M059J (cell line): ENCODE measurements at regions not wholly inside any gene's neighbourhood (a gene's known extent, or its start where the extent isn't known, plus 50 kb on each side); places are given as distances from the start of the nearest gene placed in this dataset.
"Not testable (repeated sequence)": the region's sequence is repeated elsewhere in the genome, so short reads cannot be mapped to it uniquely, and the experiment has no call there.

ENCODE experiments used
- DNase-seq: peaks from one replicate; pipeline ENCODE4 v3.0.0-alpha.2; 2012; ENCODE audit warnings: low read depth

DNA sequence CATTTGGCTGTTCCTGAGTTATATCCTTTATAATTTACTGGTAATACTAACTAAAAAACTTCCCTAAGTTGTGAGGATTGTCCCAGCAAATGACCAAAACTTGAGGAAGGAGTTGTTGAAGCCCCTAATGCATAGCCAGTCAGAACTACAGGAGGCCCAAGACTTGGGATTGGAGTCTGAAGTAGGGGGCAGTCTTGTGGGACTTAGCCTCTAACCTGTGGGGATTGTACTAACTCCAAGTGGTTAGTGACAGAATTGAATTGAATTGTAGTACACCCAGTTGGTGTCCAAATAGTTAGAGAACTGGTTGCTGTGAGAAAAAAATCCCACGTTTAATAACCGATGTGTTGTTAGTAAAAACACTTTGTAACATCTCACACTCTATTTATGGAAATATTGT lies 1506.3 kb downstream of the ADGRL3 start:
- DNase-seq, result no peak

DNA sequence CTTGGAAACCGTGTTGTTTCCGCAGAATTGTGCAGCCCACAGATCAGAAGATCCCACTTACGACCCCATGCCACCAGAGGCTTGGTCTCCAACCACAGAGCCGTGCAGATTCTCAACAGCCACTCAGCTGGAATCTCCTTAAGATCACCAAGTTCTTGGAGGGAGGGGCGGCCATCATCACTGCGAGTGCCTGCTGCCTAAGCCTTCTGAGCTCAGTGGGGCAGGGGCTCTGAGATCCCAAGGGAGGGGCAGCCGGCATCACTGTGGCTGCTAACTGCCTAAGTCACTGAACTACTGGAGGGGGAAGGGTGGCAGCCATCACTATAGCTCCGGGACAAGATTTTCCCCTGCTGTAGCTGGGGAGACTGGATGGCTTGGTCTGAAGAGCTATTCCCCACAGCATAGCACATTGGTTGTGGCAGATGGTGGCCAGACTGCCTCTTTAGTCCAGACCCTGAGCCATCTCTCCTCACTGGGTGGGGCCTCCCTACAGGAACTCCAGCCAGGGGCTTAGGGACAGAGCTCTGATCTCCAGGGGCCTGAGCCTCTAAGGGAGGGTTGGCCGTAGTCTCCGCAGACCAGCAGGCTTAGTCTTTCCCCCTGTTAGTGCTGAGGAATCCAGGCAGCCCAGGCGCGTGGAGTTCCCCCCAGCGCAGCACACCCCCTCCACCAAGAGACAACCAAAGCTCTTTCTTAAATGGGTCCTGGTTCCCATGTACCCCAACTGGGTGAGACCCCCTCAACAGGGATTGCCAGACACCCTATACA lies 1483.9 kb downstream of the ADGRL3 start:
- no peak for DNase-seq

DNA sequence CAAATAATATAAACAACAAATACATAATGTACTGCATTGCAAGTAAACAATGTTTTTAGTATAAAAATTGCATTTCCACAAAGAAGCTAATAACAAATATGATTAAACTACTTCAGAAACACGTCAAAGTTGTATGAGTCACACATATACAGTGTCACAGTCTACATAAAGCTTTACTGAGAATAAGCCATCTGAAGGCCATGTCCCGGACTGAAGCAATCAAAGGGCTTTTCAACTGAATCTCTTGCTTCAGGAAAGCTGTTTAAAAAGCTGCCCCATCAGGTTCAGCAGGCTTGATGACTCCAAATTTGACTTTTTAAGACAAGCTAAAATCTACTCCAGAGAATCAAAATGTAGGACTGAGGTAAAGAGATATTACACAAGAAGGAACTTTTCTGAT lies 1476.8 kb downstream of the ADGRL3 start:
- no peak for DNase-seq

DNA sequence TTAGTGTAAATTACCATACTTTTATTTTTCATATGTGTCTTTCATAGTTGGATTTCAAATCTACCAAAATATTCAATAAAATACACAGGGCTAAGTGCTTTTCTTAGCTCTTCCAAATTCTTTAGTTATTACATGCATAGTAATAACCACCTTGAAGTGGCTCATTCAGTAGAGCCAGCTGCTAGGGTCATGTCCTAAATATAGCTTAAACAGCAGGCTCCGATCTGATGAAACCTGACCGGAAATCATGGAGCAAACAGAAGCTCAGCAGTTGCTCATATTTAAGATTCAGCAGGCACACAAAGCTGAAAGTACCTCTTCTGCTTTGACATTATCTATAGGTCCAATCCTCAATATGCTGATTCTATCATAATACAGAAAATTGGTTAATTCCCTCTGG lies 1470.4 kb downstream of the ADGRL3 start:
- DNase-seq, result no peak

DNA sequence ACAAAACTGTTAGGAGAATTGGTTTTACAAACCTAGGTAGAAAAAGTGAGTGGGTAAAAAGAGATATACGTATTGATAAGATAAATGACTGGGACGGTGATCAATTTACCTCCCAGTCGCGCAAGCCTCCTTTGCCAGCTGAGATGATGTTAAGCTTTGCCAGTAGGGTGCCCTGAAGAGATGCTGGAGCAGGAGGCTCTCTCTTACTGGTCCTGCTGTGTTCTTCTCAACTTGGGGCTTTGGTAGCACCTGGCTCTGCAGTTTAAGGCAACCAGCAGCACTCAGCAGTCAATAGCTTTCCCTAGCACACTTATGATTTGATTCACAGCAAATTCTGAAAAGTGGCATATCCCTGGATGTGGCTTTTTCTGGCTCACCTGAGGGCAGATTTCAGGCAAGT lies 1461.7 kb downstream of the ADGRL3 start:
- no peak for DNase-seq

DNA sequence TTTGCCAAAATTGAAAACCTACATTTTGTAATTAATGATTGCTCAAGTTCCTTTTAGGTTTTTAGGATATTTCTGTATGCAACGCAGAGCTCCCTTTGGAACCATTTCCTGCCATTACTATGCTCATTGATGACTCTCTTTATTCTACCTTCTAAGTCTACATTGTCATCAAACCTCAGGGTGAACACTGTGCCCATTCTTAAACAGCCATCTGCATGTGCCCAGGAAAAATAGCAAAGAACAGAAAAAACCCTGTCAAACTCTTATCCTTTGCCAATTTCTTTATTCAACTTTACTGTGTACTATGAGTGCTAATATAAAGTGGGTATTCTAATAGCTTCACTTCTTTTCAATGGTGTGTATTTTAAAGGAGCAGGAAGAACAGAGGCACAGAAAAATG lies 1455.9 kb downstream of the ADGRL3 start:
- no peak for DNase-seq

DNA sequence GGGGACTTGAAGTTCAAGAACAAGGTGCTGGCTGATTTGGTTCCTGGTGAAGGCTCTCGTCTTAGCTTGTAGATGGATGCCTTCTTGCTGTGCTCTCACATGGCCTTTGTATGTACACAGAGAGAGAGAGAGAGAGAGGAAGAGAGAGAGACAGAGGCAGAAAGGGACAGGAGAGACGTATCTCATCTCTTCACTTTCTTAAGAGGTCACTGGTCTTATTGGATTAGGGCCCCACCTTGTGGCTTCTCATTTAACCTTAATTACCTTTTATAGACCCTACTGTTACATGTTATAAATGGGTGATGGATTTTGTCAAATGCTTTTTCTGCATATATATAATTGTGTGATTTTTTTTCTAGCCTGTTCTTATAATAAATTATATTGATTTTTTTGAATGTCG lies 1444.2 kb downstream of the ADGRL3 start:
- peak; percentile 2 for DNase-seq

DNA sequence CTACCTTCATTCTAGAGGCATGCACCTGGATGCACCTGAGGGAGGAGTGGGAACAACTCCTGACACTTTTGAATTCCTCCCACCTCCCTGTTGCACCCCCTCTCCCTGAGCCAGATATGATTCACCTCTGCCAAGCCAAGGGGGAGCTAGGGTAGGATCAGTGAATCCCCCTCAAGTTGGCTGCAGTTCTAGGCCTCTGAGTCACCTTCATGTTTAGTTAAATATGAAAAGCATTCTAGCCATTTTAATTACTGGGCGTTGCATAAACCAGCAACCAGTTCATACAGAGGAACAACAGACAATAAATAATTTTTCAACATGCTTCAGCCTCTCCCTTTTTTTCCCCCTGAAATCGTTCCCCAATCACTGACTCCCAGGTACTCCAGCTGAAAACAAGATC lies 1440.2 kb downstream of the ADGRL3 start:
- DNase-seq, result no peak

DNA sequence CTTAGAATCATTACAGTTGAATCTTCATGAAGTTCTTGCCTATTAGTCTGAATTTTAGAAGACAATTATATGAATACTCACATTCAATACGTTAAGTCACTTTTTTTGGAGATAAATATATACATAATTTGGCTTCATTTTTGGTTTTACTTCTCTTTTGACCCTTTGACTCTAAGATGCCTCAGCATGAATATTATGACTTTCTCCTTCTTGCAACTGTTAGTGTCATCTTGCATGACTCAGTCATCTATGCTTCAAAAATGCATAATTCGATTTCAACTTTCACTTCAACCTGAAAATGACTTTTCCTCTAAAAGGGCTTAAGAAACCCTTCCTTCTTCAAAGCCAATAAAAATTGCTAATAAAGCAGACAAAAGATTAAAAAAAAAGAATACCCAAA lies 1427.5 kb downstream of the ADGRL3 start:
- DNase-seq, result no peak

DNA sequence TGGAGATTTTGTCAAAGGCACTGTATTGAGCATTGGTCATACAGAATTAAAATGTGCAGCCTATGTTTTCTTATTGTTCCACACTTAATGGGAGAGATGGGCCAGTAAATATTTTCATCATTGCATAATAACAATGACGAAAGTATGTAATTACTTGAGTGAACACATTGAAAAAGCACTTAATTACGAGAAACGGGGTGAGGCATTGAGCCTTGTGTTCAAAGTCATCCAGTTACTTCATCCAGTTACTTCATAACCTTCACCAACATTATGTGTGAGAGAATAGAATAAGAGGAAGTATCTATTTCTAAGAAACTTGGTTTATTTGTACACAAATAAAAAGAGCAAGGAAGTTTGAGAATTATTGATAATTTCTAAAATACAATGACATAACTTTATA lies 1427.0 kb downstream of the ADGRL3 start:
- DNase-seq, result no peak

DNA sequence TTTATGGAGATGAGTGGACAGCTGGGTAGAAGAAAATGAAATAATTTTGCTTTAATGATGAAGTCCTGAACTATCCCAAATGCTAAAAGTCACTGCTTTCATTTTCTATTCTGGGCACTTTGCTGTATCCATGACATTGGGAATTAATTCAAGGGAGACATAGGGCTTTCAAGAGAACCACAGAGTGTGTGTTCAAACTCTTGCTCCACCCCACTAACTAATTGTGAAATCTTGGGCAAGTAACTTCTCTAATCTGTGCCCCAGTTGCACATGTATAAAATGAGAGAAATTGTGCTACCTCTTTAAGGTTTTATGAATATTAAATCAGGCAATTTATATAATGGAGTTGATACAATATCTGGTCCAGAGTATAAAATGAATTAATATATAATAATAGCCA lies 1422.0 kb downstream of the ADGRL3 start:
- DNase-seq, result no peak

DNA sequence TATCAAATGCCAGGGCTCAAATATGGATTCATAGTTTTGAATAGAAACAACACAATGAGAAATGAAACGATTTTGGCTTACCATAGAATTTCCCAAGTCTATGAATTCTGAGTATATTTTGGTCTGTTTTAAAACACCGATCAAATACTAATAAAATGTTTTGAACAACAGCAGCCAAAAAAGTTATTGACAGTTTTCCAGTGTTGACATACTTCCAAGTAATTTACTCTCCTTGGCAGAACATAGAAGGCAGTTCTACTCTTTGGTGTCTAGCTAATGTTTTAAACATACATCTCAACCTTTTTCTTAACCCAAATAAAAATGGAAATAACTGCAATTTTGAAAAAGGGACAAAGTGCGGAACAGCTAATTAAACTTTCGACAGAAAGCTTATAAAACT lies 1419.8 kb downstream of the ADGRL3 start:
- no peak for DNase-seq

DNA sequence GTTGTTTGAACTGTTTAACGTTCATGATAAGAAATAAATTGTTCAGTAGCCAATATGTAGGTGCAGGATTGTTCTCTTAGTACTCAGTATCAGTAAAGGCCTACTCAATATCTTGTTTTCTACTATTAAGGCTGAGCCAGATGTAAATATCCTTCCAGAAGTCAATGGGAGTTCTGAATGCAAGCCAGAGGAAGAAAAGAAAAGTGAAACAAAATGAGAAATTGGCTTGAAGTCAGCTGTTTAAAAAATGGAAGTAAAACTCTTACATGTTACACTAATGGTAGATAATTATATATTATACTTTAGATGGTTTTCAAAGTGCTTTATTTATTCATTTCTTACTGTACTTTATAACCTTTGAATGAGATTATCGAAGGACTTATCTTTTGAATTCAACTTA lies 1417.9 kb downstream of the ADGRL3 start:
- no peak for DNase-seq

DNA sequence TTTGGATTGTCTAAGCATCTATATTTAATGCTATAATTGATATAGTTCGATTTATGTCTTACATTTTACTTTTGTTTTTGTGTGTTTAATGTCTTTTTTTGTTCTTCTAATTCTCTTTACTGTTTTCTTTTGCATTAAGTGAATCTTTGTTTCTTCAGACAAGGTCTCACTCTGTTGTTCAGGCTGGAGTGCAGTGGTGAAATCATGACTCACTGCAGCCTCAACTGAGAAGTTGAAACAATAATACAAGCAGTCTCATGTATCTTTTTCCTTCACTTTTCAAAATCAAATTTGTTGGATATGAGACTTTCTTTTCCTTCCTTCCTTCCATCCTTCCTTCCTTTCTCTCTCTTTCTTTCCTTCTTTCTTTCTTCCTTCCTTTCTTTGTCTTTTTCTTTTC lies 1401.6 kb downstream of the ADGRL3 start:
- no peak for DNase-seq

DNA sequence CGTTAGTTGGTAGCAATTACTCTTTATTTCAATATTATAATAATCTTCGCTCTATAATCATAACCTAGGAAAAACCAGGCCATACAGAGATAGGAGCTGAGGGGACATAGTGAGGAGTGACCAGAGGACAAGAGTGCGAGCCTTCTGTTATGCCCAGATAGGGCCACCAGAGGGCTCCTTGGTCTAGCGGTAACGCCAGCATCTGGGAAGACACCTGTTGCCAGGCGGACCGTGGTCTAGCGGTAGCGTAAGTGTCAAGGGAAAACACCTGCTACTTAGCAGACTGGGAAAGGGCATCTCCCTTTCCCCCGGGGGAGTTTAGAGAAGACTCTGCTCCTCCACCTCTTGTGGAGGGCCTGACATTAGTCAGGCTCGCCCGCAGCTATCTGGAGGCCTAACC lies 1395.1 kb downstream of the ADGRL3 start:
- not testable (repeated sequence) for DNase-seq

DNA sequence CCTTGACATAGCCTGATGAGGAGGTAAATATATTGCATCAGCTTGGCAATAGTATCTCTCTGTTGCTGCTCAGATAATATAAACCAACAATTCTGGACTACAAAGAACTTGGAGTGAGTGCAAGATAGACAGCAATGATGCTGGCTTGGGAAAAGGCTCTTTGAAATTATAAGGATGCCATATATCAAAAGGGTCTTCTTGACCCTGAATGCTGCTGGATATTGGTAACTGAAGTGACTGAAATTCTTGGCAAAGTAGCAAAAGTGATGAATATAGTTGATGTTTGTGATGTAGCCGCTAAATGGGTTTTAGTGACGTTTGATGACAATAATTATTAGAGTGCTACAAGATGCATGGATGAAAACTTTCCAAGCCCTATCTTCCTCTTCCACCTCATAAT lies 1391.6 kb downstream of the ADGRL3 start:
- no peak for DNase-seq

DNA sequence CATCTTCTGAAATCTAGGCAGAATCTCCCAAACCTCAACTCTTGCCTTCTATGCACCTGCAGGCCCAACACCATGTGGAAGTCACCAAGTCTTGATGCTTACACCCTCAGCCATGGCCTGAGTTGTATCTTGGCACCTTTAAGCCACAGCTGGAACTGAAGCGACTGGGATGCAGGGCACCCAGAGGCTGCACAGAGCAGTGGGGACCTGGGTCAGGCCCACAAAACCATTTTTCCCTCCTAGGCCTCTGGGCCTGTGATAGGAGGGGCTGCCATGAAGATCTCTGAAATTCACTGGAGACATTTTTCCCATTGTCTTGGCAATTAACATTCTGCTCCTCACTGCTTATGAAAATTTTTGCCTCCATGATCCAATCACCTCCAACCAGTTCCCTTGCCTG lies 1388.5 kb downstream of the ADGRL3 start:
- DNase-seq, result no peak

DNA sequence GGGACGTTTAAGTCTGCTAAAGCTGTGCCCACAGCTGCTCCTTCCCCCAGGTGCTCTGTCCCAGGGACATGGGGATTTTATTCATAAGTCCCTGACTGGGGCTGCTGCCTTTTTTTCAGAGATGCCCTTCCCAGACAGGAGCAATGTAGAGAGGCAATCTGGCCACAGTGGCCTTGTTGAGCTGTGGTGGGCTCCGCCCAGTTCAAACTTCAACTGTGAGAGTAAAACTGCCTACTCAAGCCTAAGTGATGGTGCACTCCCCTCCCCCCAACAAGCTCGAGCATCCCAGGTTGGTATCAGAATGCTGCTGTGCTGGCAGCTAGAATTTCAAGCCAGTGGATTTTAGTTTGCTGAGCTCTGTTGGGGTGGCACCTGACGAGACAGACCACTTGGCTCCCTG lies 1371.4 kb downstream of the ADGRL3 start:
- no peak for DNase-seq

DNA sequence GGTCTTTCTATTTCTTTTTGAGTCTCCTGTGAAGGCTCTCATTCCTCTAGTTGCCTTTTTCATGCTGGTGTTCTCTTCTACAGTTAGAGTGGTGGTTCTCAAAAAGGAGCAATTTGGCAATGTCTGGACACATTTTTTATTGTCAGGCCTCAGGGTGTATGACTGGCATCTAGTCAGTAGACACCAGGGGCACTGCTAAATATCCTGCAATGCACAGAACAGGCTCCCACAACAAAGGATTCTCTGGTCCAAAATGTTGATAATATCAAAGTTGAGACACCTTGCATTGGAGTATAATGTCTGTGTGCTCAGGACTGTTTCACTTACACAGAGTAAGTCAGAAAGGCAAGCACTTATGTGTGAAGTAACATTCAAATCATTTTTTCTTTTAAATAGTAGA lies 1360.7 kb downstream of the ADGRL3 start:
- no peak for DNase-seq

DNA sequence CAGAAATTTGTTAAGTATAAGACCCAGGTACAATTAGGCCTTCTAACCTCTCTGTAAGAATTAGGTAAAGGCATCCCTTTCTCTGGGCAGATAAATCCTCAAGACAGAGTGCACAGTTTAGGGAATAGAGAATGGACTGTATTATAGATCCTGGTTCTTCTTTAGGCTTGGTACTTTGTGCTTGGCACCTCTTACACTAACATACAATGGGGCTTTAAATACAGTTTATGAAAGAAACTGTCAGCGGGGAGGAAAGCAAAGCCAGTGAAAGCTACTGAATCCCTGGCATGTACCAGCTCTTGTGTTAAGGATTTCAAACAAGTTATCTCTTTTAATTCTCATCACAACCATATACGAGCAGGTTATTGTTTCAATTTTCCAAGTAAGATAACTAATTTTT lies 1350.0 kb downstream of the ADGRL3 start:
- DNase-seq, result no peak

DNA sequence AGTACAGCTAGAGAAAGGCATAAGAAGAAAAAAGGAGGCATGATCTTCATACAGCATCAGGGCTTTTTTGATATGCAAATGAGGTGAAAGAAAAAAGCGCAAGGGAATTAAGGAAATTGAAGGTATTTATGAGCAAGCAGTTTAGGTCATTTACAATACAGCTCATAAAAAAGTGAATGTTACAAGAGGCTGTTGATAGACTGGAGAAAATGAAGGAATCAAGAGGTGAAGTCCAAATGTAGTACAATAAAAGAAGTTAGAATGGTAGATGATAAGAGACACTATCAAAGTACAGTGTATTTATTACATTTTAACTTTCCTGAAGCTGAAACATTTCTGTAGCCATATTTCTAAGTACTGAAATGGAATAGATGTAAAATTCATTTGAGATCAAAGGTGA lies 1349.5 kb downstream of the ADGRL3 start:
- no peak for DNase-seq

DNA sequence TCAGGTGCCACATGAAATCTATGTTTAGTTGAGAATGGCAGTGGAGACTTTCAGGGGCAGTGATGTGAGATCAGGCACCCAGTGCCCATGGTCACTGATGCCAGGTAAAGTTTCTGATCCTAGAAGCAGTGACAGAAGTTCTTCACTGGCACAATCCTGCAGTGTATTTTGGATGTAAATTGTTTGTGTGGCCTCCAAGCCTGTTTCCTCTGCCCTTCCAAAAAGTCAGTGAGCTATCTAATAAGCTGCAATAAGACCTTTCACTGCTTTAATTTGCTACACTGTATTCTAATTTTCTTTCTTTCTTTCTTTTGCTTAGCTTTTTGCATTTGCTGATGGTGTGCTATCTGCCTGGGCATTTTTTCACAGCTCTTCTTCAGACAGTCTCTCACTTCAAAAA lies 1348.6 kb downstream of the ADGRL3 start:
- no peak for DNase-seq

DNA sequence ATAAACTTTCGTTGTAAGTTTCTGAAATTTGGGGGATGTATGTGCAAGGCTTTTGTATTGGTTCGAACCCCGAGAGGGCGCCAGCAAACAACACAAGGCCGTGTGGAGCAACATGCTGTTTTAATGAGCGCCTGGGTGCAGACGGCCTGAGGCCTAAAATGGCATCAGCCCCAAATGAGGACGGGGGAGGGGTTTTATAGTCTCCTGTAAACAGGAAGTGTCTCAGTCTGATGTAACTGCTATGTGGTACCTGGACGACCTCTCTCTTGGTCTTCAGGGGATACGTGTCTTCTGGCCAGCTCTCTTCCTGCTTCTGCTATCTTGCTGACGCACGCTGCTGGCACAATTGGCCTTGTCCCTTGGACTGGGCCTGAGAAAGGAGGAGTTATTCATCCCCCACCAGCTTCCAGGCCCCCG lies 1348.0 kb downstream of the ADGRL3 start:
- peak; percentile 10 for DNase-seq

DNA sequence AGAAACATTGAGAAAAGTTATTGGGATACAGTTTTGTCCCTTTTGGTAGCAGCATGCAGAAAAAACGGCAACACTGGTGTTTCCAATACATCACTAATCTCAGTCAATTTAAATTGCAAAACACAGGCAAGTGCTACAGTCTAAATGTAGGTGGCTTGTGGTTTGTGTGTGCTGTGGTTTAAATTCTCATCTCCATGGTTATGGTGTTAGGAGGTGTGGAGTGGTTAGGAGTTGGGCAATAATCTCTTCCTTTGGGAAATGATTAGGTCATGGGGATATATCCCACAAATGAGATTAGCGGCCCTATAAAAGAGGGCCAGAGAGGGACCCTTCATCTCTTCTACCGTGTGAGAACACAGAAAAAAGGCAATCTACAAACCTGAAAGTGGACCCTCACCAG lies 1344.3 kb downstream of the ADGRL3 start:
- DNase-seq, result no peak
